ENCODE measurements at regions not wholly inside any gene's neighbourhood (a gene's known extent, or its start where the extent isn't known, plus 50 kb on each side); places are given as distances from the start of the nearest gene placed in this dataset.

GRCh38 chr1:163443863-163444262 lies 122.1 kb downstream of the NUF2 start:
- no peak for DNase-seq (ENCODE audit: low spot score)
- TF ChIP-seq CTCF (IDR thresholded peaks at IDR 0.05; ENCODE audit: extremely low read depth, missing control alignments), result no peak

DNA sequence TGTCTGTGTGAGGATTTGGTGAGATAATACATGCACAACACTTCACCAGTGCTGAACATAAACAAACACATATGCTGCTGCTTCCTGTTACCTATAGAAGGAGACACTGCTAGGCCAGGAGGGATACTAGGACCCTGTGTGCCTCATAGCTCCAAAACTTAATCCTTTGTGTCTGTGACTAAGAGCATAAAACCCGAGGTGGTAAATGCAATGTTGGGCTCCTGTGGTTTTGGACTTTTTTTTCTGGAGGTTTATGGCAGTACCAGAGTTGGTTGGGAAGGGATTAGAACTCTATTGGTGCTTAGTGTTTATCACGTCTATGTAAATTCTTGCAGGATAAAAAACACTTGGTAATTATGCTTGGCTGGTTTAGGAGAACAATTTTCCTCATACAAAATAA lies 122.9 kb downstream of the NUF2 start:
- TF ChIP-seq CTCF (IDR thresholded peaks at IDR 0.05; ENCODE audit: extremely low read depth, missing control alignments), result no peak
- DNase-seq (ENCODE audit: low spot score), result no peak

DNA sequence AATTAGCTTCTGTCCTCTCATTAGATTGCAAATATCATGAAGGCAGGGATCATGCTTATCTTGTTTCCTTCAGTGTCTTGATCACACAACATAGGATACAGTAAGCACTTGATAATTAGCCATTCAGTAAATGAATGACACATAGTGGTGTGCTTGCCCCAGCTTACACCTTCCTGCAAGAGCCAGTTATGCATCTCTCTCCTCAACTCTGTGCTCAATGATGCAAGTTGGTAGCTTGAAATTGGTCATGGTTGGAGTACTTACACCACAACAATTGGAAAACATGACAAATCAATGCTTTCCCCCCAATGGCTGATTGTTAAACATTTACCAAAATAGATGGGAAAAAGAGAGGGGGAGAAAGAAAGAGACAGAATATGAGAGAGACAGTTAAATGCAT lies 129.2 kb downstream of the NUF2 start:
- TF ChIP-seq CTCF (IDR thresholded peaks at IDR 0.05; ENCODE audit: extremely low read depth, missing control alignments), result no peak
- no peak for DNase-seq (ENCODE audit: low spot score)

- no peak for TF ChIP-seq CTCF (IDR thresholded peaks at IDR 0.05; ENCODE audit: extremely low read depth, missing control alignments)
- DNase-seq (ENCODE audit: low spot score), result no peak
These were observed 137.8 kb downstream of the NUF2 start for GRCh38 chr1:163459539-163459938.

GRCh38 chr1:163467289-163467688 lies 145.5 kb downstream of the NUF2 start:
- DNase-seq (ENCODE audit: low spot score), result no peak
- no peak for TF ChIP-seq CTCF (IDR thresholded peaks at IDR 0.05; ENCODE audit: extremely low read depth, missing control alignments)

DNA sequence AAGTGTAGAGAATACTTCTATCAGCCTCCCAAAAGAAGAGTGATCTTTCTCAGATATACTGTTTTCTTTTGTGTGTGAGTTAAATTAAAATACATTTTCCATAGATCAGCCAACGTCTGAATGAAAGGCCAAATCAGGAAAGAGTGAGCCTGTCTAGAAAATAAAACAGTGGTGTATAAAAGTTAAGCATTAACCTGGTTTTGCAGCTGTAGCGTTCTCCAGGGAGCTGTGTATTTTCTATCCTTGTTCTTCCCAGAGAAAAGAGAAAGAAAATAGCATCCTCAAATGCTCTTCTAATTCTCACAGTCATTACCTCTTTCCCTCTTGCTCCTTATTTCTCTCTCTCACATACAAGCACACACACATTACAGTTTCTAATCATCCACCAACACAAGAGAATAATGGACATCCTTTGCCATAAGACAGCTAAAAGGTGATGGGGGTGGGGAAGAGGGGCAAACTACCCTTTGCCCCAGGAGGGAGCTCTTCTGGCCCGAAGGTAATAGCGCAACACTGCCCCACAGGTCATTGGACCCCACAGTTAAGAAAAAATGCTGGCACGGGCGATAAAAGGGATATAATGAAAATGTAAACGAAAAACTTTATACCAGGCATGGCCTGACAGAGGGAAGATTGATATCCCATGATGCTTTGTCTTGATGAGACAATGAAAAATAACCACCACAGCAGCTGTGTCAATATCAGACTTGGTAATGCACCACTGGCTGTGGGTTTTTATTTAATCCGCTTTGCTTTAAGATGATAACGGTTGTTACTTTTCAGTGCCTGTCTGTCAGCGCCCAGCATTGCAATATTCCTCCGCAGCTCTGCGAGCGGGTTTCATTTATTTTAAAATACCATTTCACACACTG lies 150.3 kb downstream of the NUF2 start:
- no peak for DNase-seq (ENCODE audit: low spot score)
- no peak for TF ChIP-seq CTCF (IDR thresholded peaks at IDR 0.05; ENCODE audit: extremely low read depth, missing control alignments)

- DNase-seq (ENCODE audit: low spot score), result no peak
- TF ChIP-seq CTCF (IDR thresholded peaks at IDR 0.05; ENCODE audit: extremely low read depth, missing control alignments), result no peak
These were observed 151.0 kb downstream of the NUF2 start for GRCh38 chr1:163472651-163473248.

All from GM20000 (cell line).